Sigmoid colon (tissue), 6 donors: ENCODE measurements at regions not wholly inside any gene's neighbourhood (a gene's known extent, or its start where the extent isn't known, plus 50 kb on each side); places are given as distances from the start of the nearest gene placed in this dataset.

Source experiments
- DNase-seq: peaks from one replicate; pipeline ENCODE4 v3.0.0-alpha.2; 2019
- H3K27ac ChIP-seq, 4 donors: fragments of 200-600 bp; sonication (generic); one replicate each; pipeline ENCODE4 v1.5.1; 2016 to 2019; ENCODE audit warnings: mild to moderate bottlenecking in 1 of 4
- H3K27me3 ChIP-seq, 3 donors: fragments of 200-600 bp; sonication (generic); one replicate each; pipeline ENCODE4 v1.5.1; 2019; ENCODE audit warnings: mild to moderate bottlenecking in 1 of 3
- H3K36me3 ChIP-seq, 4 donors: fragments of 200-600 bp; sonication (generic); one replicate each; pipeline ENCODE4 v1.5.1; 2016 to 2019
- H3K4me1 ChIP-seq, 4 donors: fragments of 200-600 bp; sonication (generic); one replicate each; pipeline ENCODE4 v1.5.1; 2017 to 2019
- H3K4me3 ChIP-seq, 4 donors: fragments of 200-600 bp; sonication (generic); one replicate each; pipeline ENCODE4 v1.5.1; 2017 to 2019; ENCODE audit warnings: mild to moderate bottlenecking in 2 of 4, moderate library complexity in 1 of 4
- H3K9me3 ChIP-seq, 4 donors: fragments of 200-600 bp in 3 of 4; sonication (generic) in 3 of 4; one replicate each; pipeline versions ENCODE4 v1.5.1 to v1.6.1; 2013 to 2019
- EP300 ChIP-seq, 4 donors: sonication (generic); formaldehyde crosslinking; IDR thresholded peaks; one replicate each; pipeline ENCODE4 v1.6.1; 2017; ENCODE audit warnings: antibody characterized with exemption in 4 of 4
- POLR2A ChIP-seq, 2 donors: fragments of 450-650 bp; IDR thresholded peaks; one replicate each; pipeline ENCODE4 v1.6.1; 2016; ENCODE audit warnings: antibody characterized with exemption in 2 of 2, mild to moderate bottlenecking in 2 of 2, moderate library complexity in 2 of 2
- POLR2AphosphoS5 ChIP-seq, 4 donors: sonication (generic); formaldehyde crosslinking; IDR thresholded peaks; one replicate each; pipeline ENCODE4 v1.6.1; 2017; ENCODE audit warnings: antibody characterized with exemption in 4 of 4
- WGBS, 2 donors: extraction: QIAGEN DNeasy Blood & Tissue Kit; methylation state at CpG; one replicate each; pipeline ENCODE4 v1.1.7; 2013; 5-methylcytosine and 5-hydroxymethylcytosine counted together
- intact Hi-C: fragments of 100-400 bp; cut with DNase I; formaldehyde crosslinking; loops from one replicate; pipeline ENCODE4 v1.15.1; 2023
- TF ChIP-seq, protein P1 (sequence below), 4 experiments: fragments of 450-650 bp in 3 of 4; fragments of 200-600 bp in 1 of 4; IDR thresholded peaks; one replicate each; pipeline ENCODE4 v1.5.1; 2016 to 2019; ENCODE audit warnings: antibody characterized with exemption in 4 of 4, mild to moderate bottlenecking in 3 of 4, moderate library complexity in 2 of 4
- donor health status: healthy with polysubstance abuse.
- donor health status: healthy.

DNA sequence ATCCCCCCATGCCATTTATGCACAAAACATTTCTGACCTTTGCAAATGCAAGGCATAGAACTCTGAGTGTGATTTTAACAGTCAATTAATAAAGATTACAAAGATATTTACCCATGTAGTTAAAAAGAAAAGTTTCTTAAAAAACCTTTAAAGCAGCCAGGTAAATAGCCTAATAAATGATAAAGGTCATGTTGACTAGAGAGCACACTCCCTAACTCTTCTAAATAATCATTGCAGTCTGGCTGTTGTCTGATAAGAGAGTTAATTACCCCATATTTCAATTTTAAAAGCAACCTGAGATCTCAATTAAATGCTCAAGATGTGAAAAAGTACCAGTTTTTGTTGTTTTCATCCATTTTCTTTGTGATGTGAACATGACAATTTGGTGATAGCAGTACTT lies 291.5 kb upstream of the SMIM31 start:
- no peak for DNase-seq
- Histone ChIP-seq H3K9me3 (no peaks in the 10 kb centered on the region), H3K4me3 (no peak overlapping the region), H3K36me3 (no peaks in the 10 kb centered on the region), H3K27me3 (no peaks in the 10 kb centered on the region), H3K27ac (no peak overlapping the region), H3K4me1 (no peaks in the 10 kb centered on the region)
- TF ChIP-seq POLR2AphosphoS5 (IDR thresholded peaks at IDR 0.05) (no peak), POLR2A (IDR thresholded peaks at IDR 0.05) (no peak), EP300 (IDR thresholded peaks at IDR 0.05) (no peak)
- TF ChIP-seq, protein P1, sequence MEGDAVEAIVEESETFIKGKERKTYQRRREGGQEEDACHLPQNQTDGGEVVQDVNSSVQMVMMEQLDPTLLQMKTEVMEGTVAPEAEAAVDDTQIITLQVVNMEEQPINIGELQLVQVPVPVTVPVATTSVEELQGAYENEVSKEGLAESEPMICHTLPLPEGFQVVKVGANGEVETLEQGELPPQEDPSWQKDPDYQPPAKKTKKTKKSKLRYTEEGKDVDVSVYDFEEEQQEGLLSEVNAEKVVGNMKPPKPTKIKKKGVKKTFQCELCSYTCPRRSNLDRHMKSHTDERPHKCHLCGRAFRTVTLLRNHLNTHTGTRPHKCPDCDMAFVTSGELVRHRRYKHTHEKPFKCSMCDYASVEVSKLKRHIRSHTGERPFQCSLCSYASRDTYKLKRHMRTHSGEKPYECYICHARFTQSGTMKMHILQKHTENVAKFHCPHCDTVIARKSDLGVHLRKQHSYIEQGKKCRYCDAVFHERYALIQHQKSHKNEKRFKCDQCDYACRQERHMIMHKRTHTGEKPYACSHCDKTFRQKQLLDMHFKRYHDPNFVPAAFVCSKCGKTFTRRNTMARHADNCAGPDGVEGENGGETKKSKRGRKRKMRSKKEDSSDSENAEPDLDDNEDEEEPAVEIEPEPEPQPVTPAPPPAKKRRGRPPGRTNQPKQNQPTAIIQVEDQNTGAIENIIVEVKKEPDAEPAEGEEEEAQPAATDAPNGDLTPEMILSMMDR (IDR thresholded peaks at IDR 0.05) = no peak
- intact Hi-C loops = no loop called here

DNA sequence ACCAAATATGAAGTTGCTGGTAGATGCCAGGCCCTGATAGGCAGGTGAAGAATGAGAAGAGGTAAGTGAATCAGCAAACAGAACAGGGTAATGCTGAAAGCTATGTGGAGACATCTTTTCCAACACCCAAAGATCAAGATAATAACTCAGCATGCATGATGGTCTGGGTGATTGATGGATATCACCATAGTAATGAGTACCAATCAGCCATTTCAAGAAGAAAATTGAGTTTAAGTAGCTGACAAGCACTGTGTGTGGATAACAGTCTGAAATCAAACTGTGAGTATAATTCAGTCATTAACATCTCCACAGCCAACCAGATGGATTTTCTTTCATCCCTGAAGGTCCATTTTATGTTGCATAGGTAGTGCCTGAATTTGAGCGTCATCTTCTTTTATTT lies 289.6 kb upstream of the SMIM31 start:
- no peak overlapping the region for H3K27ac ChIP-seq
- TF ChIP-seq EP300 (IDR thresholded peaks at IDR 0.05) (no peak), POLR2A (IDR thresholded peaks at IDR 0.05) (no peak), POLR2AphosphoS5 (IDR thresholded peaks at IDR 0.05) (no peak)
- TF ChIP-seq, protein P1 (IDR thresholded peaks at IDR 0.05) = no peak
- WGBS, 2 donors = 84 to 85% methylated on average over 1 of the region's 1 CpG
- no peaks in the 10 kb centered on the region for H3K9me3 ChIP-seq
- intact Hi-C loops = no loop called here
- H3K27me3 ChIP-seq = no peaks in the 10 kb centered on the region
- H3K4me3 ChIP-seq = no peak overlapping the region
- H3K36me3 ChIP-seq = no peaks in the 10 kb centered on the region
- no peaks in the 10 kb centered on the region for H3K4me1 ChIP-seq
- no peak for DNase-seq

DNA sequence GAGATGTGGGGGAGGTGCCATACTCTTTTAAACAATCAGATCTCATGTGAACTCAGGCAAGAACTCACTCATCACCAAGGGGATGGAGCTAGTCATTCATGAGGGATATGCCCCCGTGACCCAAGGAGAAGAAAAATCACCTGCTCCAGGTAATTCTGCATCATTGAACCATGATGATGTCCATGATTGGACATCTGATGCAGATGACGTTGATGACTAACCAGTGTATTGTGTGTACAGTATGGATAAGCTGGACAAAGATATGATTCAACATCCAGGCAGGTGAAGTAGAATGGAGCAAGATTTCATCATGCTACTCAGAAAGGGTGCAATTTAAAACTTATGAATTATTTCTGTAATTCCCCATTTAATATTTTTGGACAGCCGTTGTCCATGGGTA lies 286.4 kb upstream of the SMIM31 start:
- TF ChIP-seq, protein P1 (IDR thresholded peaks at IDR 0.05) = no peak
- TF ChIP-seq POLR2A (IDR thresholded peaks at IDR 0.05) = no peak
- TF ChIP-seq EP300 (IDR thresholded peaks at IDR 0.05) = no peak
- TF ChIP-seq POLR2AphosphoS5 (IDR thresholded peaks at IDR 0.05) = no peak
- intact Hi-C loops = no loop called here
- H3K9me3 ChIP-seq = no peaks in the 10 kb centered on the region
- H3K4me3 ChIP-seq = no peak overlapping the region
- DNase-seq = no peak
- H3K4me1 ChIP-seq = no peaks in the 10 kb centered on the region
- H3K27ac ChIP-seq = no peak overlapping the region
- H3K27me3 ChIP-seq = no peaks in the 10 kb centered on the region
- 67 to 80% methylated on average over 3 of the region's 3 CpGs for WGBS, 2 donors
- no peaks in the 10 kb centered on the region for H3K36me3 ChIP-seq

DNA sequence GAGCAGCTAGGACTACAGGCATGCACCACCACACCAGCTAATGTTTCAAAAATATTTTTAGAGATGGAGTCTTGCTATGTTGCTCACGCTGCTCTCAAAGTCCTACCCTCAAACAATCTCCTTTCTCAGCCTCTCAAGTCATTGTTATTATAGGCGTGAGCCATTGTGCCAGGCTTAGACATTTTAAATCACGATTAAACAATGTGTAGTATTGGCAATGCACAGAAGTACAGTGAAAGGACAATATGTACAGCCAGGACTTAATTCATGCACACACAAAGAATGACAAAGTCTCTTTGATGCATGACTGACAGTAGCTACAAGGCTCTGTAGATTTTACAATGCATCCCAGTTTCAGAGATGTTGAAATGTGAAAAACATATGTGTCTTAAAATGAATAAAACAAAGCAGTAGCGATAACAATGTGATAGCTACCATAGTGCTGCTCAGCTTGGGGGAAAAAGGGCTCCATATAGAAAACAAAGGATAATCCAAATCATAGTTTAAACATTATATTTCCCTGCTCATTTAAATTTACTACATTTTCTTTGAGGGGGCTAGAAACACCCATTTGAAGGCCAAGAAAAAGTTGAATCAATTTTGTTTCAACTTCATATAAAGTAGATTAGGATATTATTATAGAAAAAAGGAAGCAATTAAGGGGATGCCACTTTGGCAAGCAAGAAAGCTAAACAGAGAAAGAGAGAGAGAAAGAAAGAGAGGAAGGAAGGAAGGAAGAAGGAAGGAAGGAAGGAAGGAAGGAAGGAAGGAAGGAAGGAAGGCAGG lies 272.4 kb upstream of the SMIM31 start:
- TF ChIP-seq, protein P1 (IDR thresholded peaks at IDR 0.05) = no peak
- TF ChIP-seq POLR2AphosphoS5 (IDR thresholded peaks at IDR 0.05) = no peak
- Histone ChIP-seq H3K27me3 (no peaks in the 10 kb centered on the region), H3K4me3 (no peak overlapping the region), H3K4me1 (no peaks in the 10 kb centered on the region), H3K27ac (no peak overlapping the region), H3K9me3 (no peaks in the 10 kb centered on the region), H3K36me3 (no peaks in the 10 kb centered on the region)
- DNase-seq = no peak
- intact Hi-C loops = no loop called here
- WGBS, 2 donors = 70 to 86% methylated on average over 4 of the region's 4 CpGs

DNA sequence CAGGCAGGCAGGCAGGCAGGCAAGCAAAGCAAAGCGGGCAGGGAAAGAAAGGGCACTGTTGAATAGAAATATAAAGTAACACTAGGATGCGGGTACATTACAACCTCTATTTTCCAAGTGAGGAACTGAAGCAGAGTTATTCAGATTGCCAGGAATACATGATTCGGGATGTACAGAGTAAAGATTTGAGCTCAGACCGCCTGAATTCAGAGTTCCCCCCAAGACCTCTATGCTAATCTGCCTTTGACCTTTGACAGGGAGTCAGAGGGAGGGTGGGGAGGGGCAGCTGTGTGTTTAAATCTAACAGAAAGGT lies 271.9 kb upstream of the SMIM31 start:
- Histone ChIP-seq H3K9me3 (no peaks in the 10 kb centered on the region), H3K27ac (no peak overlapping the region), H3K36me3 (no peaks in the 10 kb centered on the region), H3K27me3 (no peaks in the 10 kb centered on the region), H3K4me1 (no peaks in the 10 kb centered on the region), H3K4me3 (no peak overlapping the region)
- 65 to 66% methylated on average over 4 of the region's 4 CpGs for WGBS, 2 donors
- no peak for DNase-seq
- intact Hi-C loops = no loop called here
- no peak for TF ChIP-seq EP300 (IDR thresholded peaks at IDR 0.05)
- no peak for TF ChIP-seq POLR2AphosphoS5 (IDR thresholded peaks at IDR 0.05)
- no peak for TF ChIP-seq POLR2A (IDR thresholded peaks at IDR 0.05)
- TF ChIP-seq, protein P1 (IDR thresholded peaks at IDR 0.05) = no peak
